SJSA1 (cell line): ENCODE measurements at regions not wholly inside any gene's neighbourhood (a gene's known extent, or its start where the extent isn't known, plus 50 kb on each side); places are given as distances from the start of the nearest gene placed in this dataset.
"Not testable (repeated sequence)": the region's sequence is repeated elsewhere in the genome, so short reads cannot be mapped to it uniquely, and the experiment has no call there.

ENCODE experiments used
- DNase-seq, 2 experiments: peaks; one replicate each; pipeline ENCODE4 v3.0.0-alpha.2; 2015 to 2020; ENCODE audit warnings: low spot score in 2 of 2, low read depth in 1 of 2
- H3K27ac ChIP-seq: fragments of 250-450 bp; sonication (Bioruptor Pico); 2 replicates; pipeline ENCODE4 v1.5.1; 2020; ENCODE audit warnings: mild to moderate bottlenecking, moderate library complexity
- H3K27me3 ChIP-seq: fragments of 250-450 bp; sonication (Bioruptor Pico); replicated peaks from 2 replicates; pipeline ENCODE4 v1.5.1; 2020; ENCODE audit warnings: mild to moderate bottlenecking, moderate library complexity
- H3K36me3 ChIP-seq: fragments of 250-450 bp; sonication (Bioruptor Pico); 2 replicates; pipeline ENCODE4 v1.5.1; 2020; ENCODE audit warnings: mild to moderate bottlenecking
- H3K4me1 ChIP-seq: fragments of 250-450 bp; sonication (Bioruptor Pico); replicated peaks from 2 replicates; pipeline ENCODE4 v1.6.1; 2021; ENCODE audit warnings: mild to moderate bottlenecking
- H3K4me3 ChIP-seq: fragments of 250-450 bp; sonication (Bioruptor Pico); 2 replicates; pipeline ENCODE4 v1.5.1; 2020; ENCODE audit warnings: mild to moderate bottlenecking
- H3K9me3 ChIP-seq: fragments of 250-450 bp; sonication (Bioruptor Pico); replicated peaks from 2 replicates; pipeline ENCODE4 v1.5.1; 2020; ENCODE audit warnings: mild to moderate bottlenecking

DNA sequence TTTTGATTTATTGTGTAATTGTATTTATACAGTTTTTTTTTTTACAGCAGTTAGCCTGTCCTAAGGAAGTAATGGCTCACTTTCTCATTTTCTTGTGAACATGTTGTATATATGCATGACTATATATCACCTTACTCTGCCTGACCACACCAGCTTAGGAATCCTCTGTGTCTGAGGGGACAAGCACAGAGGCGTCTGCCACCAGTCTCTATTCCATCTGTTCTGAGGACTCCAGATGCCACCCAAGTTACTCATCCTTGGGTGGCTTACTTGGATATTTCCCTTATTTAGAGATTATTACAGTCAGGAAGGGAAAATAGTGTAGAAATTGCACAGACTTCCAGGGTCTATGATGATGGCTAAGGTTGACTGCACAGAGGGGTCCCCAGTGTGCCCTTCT lies 256.3 kb upstream of the C9orf72 start:
- Histone ChIP-seq H3K27ac (no peak overlapping the region), H3K4me1 (no peaks in the 10 kb centered on the region), H3K4me3 (no peak overlapping the region), H3K27me3 (no peaks in the 10 kb centered on the region), H3K36me3 (no peaks in the 10 kb centered on the region), H3K9me3 (no peaks in the 10 kb centered on the region)
- DNase-seq, result no peak

DNA sequence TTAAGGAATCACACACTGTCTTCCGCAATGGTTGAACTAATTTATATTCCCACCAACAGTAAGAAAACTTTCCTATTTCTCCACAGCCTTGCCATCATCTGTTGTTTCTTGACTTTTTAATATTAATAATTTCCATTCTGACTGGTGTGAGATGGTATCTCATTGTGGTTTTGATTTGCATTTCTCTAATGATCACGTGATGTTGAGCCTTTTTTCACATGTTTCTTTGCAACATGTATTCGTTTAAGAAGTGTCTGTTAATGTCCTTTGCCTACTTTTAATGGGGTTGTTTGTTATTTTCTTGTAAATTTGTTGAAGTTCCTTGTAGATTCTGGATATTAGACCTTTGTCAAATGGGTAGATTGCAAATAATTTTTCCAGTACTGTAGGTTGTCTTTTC lies 258.8 kb upstream of the C9orf72 start:
- not testable (repeated sequence) for H3K36me3 ChIP-seq, H3K27me3 ChIP-seq, H3K4me1 ChIP-seq, DNase-seq, H3K4me3 ChIP-seq, H3K27ac ChIP-seq, H3K9me3 ChIP-seq

- DNase-seq, result no peak
- Histone ChIP-seq H3K4me1 (no peaks in the 10 kb centered on the region), H3K36me3 (no peaks in the 10 kb centered on the region), H3K27me3 (no peaks in the 10 kb centered on the region), H3K4me3 (no peak overlapping the region), H3K9me3 (no peaks in the 10 kb centered on the region), H3K27ac (no peak overlapping the region)
Measured at GRCh38 chr9:27835286-27835685, 262.0 kb upstream of the C9orf72 start.

DNA sequence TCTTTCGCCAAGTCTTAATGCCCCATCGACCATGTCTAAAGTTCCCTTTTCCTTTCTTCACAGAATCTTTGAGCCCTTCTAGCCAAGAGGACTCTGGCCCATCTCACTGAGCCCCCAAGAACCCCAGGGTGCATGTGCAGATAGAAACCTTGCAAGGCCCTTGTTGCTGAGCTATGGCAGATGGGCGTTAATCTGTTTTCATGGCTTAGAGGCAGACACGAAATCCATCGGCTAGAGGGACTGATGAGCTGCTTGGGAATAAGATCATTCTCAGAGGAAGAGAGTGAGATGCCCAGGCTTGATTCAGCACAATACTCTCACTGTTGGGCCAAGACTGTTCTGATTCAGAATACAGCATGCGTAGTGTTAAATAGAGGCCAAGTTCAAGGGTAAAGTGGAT lies 262.5 kb upstream of the C9orf72 start:
- no peaks in the 10 kb centered on the region for H3K9me3 ChIP-seq
- no peak for DNase-seq
- H3K27ac ChIP-seq, result no peak overlapping the region
- H3K27me3 ChIP-seq, result no peaks in the 10 kb centered on the region
- H3K4me3 ChIP-seq, result no peak overlapping the region
- H3K4me1 ChIP-seq, result no peaks in the 10 kb centered on the region
- no peaks in the 10 kb centered on the region for H3K36me3 ChIP-seq

DNA sequence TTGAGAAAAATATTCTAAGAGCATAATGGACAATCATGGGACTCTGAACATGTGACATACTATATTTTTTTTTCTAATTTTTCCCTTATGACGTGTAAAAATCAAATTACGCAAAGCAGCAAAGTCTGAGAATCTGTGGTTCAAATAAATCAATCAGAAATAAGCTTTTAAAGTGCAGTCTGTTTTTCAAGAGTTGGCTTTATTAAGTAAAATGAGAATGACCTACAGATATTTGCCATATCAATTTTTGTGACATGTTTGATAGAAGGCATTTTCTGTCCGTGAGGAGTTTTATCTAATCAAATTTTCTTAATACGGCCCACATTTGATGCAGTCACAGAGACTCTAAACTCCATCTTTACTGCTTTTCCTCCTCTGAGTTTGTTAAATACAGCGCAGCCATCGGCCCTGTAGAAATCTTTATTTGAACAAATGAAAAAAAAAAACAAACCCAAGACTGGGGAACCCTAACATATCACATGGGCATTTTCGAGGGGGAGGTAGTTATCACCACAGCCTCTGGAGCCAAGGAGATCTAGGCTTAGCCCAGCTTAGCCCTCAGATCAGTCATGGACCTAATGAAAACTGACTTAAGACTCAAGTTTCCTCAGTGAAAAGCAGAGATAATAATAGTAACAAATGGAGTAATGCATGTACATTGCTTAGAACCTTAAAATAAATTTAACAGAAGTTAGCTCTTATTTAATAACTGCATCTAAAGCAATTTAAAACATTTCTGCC lies 263.6 kb upstream of the C9orf72 start:
- Histone ChIP-seq H3K9me3 (no peaks in the 10 kb centered on the region), H3K4me1 (no peaks in the 10 kb centered on the region), H3K36me3 (no peaks in the 10 kb centered on the region), H3K4me3 (no peak overlapping the region), H3K27ac (no peak overlapping the region), H3K27me3 (no peaks in the 10 kb centered on the region)
- DNase-seq, result no peak

- Histone ChIP-seq H3K9me3 (no peaks in the 10 kb centered on the region), H3K27me3 (no peaks in the 10 kb centered on the region), H3K27ac (no peak overlapping the region), H3K4me1 (no peaks in the 10 kb centered on the region), H3K4me3 (no peak overlapping the region), H3K36me3 (no peaks in the 10 kb centered on the region)
- no peak for DNase-seq
Measured at GRCh38 chr9:27838876-27839275, 265.6 kb upstream of the C9orf72 start.

- H3K4me3 ChIP-seq, H3K9me3 ChIP-seq, H3K36me3 ChIP-seq, H3K27me3 ChIP-seq, H3K4me1 ChIP-seq, DNase-seq, H3K27ac ChIP-seq: not testable (repeated sequence)
Measured at GRCh38 chr9:27839767-27840166, 266.5 kb upstream of the C9orf72 start.

DNA sequence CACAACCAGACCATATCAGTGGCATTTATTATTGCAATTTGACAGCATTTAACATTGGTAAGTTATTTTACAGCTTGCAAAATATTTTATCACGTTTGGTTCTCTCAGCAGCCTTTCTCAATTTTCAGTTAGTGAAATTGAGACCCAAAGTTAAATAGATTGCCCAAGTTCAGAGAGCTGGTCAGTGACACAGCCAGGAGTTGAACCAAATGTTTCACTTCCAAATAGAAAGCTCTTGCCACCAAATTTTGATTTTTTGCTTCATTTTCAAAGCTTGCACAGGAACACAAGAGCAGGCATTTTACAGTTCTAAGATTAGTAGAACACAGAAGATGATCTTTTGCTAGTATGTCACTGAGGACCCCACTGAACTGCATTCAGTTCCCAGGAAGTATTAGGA lies 271.5 kb upstream of the C9orf72 start:
- Histone ChIP-seq H3K4me1 (no peaks in the 10 kb centered on the region), H3K27ac (no peak overlapping the region), H3K4me3 (no peak overlapping the region), H3K9me3 (no peaks in the 10 kb centered on the region), H3K36me3 (no peaks in the 10 kb centered on the region), H3K27me3 (no peaks in the 10 kb centered on the region)
- no peak for DNase-seq

DNA sequence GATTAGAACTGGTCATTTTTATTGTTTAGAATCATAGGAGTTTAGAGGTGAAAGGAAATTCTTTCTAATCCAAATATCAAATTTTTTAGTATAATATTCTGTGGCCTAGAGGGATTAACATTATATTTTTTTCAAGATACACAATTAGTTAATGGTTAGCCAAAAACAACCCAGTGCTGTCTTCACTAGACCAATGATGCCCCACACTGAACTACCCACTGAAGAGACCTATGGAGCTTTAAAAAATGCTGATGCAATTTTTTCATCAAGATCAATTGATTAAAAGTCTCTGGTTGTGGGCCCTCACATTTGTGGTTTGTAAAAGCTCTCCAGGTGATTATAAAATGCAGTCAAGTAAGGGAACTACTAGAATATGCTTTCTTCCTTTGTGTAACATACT lies 274.1 kb upstream of the C9orf72 start:
- Histone ChIP-seq H3K4me3 (no peak overlapping the region), H3K9me3 (no peaks in the 10 kb centered on the region), H3K27ac (no peak overlapping the region), H3K36me3 (no peaks in the 10 kb centered on the region), H3K27me3 (no peaks in the 10 kb centered on the region), H3K4me1 (no peaks in the 10 kb centered on the region)
- no peak for DNase-seq

- DNase-seq, result no peak
- Histone ChIP-seq H3K27ac (no peak overlapping the region), H3K27me3 (no peaks in the 10 kb centered on the region), H3K9me3 (no peaks in the 10 kb centered on the region), H3K4me1 (no peaks in the 10 kb centered on the region), H3K36me3 (no peaks in the 10 kb centered on the region), H3K4me3 (no peak overlapping the region)
Measured at GRCh38 chr9:27847818-27848217, 274.5 kb upstream of the C9orf72 start.

DNA sequence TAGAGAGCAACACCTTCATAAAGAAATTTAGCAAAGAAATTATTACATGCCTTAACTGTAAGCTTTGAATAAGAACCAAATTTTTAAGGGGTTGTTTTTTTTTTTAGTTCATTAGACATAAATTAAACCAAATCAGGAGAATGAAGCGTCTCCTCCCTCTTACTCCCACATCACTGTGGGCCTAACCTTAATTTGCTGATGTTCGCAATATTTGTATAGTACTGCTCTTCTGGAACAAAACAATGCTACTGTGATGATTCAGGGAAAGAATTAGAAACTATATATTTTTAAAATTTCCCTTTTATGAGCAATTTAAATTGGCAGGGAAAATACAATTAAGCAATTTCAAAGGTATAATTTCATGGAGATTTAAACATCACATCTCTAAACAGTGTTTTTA lies 275.0 kb upstream of the C9orf72 start:
- DNase-seq, result no peak
- no peak overlapping the region for H3K4me3 ChIP-seq
- no peak overlapping the region for H3K27ac ChIP-seq
- H3K36me3 ChIP-seq, result no peaks in the 10 kb centered on the region
- H3K9me3 ChIP-seq, result no peaks in the 10 kb centered on the region
- no peaks in the 10 kb centered on the region for H3K4me1 ChIP-seq
- no peaks in the 10 kb centered on the region for H3K27me3 ChIP-seq

- Histone ChIP-seq H3K27ac (no peak overlapping the region), H3K9me3 (no peaks in the 10 kb centered on the region), H3K36me3 (no peaks in the 10 kb centered on the region), H3K4me1 (no peaks in the 10 kb centered on the region), H3K4me3 (no peak overlapping the region), H3K27me3 (no peaks in the 10 kb centered on the region)
- no peak for DNase-seq
Measured at GRCh38 chr9:27851858-27852257, 278.6 kb upstream of the C9orf72 start.

- H3K27ac ChIP-seq, result no peak overlapping the region
- no peak for DNase-seq
- H3K27me3 ChIP-seq, result no peaks in the 10 kb centered on the region
- no peaks in the 10 kb centered on the region for H3K9me3 ChIP-seq
- no peaks in the 10 kb centered on the region for H3K36me3 ChIP-seq
- H3K4me3 ChIP-seq, result no peak overlapping the region
- H3K4me1 ChIP-seq, result no peaks in the 10 kb centered on the region
Measured at GRCh38 chr9:27853529-27853928, 280.2 kb upstream of the C9orf72 start.

- DNase-seq, result no peak
- no peaks in the 10 kb centered on the region for H3K27me3 ChIP-seq
- no peak overlapping the region for H3K4me3 ChIP-seq
- H3K9me3 ChIP-seq, result no peaks in the 10 kb centered on the region
- H3K4me1 ChIP-seq, result no peaks in the 10 kb centered on the region
- no peak overlapping the region for H3K27ac ChIP-seq
- H3K36me3 ChIP-seq, result no peaks in the 10 kb centered on the region
Measured at GRCh38 chr9:27856054-27856453, 282.8 kb upstream of the C9orf72 start.

DNA sequence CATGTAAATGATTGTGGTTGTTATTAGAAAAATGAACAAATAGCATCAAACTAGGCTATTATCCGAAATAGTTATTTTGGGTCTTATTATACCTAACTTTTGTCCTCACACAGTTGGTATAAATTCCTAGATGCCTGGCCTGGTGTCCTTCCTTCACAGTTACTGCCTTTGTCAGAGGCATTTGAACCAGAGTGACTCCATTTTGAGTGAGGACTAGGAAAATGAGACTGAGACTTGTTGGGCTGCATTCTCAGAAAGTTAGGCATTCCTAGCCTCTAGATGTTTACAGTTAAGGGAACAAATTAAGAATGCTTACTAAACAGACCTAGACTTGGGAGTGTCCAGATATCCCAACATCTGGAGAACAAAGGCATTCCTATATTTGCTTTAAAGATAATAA lies 283.5 kb upstream of the C9orf72 start:
- Histone ChIP-seq H3K27ac (no peak overlapping the region), H3K36me3 (no peaks in the 10 kb centered on the region), H3K9me3 (no peaks in the 10 kb centered on the region), H3K4me3 (no peak overlapping the region), H3K4me1 (no peaks in the 10 kb centered on the region), H3K27me3 (no peaks in the 10 kb centered on the region)
- DNase-seq, result no peak
